CD4-positive, alpha-beta T cell treated with Interleukin-15 for 4 hours (primary cell): ENCODE measurements at regions not wholly inside any gene's neighbourhood (a gene's known extent, or its start where the extent isn't known, plus 50 kb on each side); places are given as distances from the start of the nearest gene placed in this dataset.

Experiments
- DNase-seq: peaks from one replicate; pipeline ENCODE4 v3.0.0-alpha.2; 2020; ENCODE audit warnings: low spot score

DNA sequence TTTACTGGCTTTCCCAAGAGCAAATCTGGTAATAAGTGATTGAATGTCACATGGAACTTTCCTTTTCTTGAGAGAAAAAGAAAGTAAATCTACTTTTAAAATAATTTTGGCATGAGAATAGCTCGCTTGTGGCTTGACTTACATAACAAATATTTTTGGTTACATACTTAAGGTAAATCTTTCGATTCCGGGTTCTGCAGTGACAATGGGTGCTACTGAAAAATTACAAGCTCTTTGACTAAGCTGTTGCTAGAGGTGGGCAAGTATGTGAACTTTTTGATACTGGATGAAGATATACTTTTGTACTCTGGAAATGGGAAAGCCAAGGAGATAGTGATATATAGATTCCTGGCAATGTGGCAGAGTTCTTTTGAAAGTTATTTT lies 51.9 kb upstream of the OTOL1 start:
- no peak for DNase-seq

DNA sequence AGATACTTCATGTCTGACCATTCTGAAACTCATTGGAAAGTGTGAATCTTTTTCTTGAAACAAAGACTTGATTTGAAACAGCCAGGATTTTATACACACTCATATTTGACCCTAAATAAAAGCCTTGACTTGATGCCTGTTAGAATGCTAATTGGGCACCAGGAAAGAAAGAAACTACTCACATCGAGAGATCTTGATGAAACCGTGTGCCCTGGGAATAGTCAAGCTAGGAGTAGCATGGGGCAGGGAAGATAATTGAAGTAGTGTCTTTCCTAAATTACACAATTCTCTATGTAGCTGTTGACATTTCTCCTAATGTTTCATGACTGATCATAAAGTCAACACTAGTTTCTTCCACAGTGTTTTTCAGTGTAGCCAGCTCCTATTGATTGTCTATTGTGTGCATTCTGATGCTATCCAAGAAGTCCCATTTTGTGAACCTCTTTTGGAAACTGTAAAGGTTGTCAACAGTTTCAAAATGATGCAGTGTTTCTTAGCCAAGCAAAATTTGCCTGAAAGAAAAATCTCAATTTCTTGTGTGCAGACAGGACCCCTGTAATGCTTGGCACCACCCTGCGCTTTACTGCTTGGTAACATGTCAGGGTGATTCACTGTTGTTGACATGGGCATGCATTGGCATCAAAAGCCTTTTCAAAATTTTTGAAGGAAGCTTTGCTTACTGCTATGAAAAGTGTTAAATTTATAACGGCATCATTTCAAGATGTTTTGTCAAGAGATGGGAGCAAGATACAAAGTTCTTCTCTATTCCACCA lies 52.5 kb upstream of the OTOL1 start:
- no peak for DNase-seq

DNA sequence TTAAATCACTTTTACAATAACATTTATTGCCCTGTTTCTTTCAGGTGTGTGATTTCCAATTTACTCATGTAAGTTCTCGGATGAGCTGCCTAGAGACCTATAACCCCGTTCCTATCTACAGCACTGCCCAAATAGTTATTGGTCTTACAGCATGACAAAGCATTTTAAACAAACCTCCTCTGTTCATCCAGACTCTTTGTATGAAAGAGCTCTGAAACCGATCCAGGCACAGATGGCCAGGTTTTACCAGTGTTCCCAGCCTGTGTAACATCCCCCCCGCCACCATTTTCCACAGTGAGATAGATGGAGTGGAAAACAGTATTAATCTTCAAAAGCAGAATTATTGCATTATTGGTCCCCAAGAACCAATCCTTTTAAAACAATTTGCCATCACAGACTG lies 59.0 kb upstream of the SPTSSB start:
- DNase-seq, result no peak

DNA sequence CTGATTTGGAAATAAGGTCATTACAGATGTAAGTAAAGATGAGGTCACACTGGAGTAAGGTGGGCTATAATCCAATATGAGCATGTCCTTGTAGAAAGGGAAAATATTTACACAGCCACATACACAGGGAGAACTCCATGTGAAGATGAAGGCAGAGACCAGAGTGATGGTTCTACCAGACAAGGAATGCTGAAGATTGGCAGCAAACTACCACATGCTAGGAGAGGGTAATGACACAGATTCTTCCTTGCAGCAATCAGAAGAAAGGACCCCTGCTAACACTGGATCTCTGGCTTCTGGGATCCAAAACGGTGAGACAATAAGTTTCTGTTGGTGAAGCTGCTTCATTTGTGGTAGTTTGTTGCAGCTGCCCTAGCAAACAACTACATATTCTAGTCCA lies 56.0 kb upstream of the SPTSSB start:
- DNase-seq, result no peak

DNA sequence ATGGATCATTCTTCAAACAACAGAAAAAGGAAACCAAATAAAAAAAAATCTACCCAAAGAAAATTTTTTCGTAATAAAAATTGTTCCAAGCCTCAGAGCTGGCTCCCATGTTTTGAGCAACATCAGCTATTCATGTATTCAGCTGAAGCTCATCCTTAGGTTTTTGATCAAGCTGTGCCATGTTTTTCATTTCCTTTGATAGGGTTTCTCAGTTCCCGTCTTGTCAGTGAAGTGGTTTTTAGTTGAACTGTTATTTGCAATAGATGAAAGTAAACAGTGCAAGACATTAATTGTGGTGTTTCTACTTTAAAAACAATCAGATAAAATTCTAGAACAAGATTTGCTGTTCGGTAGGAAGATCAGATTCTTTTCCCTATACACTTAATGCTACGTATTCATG lies 55.4 kb upstream of the SPTSSB start:
- DNase-seq, result no peak

DNA sequence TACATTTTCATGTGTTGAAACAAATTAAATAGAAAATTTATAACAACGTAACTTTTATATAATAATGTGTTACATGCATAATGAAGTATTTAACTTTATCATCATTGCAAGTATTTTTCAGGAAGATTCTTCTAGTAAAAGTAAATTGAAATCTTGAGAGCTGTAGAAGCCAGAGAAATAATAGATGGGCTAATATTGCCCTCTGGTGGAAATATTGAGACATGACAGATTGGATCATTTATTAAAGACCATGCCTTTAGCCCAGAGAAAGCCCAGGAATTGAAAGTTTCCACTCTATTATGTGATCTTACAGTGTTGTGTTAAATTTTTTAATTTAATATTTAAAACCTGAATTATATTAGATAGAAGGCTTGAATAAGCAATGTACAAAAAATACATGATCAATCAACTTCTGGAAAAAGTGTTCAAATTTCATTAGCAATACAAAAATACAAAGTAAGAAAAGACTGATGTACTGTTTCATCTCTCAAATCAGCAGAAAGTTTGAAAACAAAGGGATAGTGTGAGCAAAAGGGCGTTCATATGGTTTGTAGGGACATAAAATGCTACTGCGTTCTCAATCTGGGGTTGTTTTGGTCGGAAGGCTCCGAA lies 52.7 kb upstream of the SPTSSB start:
- peak; percentile 39 for DNase-seq

DNA sequence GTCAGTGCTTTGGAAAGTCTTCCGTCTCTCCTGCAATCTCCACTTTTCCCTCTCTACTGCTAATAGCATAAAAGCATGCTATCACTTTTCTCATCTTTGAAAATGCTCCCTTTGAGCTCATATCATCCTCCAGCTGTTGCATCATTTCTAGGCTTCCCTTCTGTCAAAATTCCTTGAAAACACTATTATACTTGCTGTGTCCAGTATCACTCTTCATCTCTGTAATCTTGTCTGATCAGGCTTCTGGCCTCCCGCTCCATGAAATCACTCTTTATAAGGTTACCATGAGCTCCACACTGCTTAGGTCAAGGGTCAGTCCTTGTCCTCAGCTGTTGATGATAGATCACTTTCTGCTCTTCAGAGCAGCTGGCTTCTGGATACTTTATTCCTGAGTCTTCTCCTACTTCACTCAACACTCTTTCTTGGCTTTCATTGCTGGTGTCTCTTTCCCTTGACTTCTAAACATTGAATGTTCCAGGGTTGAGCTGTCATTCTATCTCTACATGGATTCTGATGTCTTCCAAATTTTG lies 50.9 kb upstream of the SPTSSB start:
- DNase-seq, result no peak
